Liver (tissue), 3 donors: ENCODE measurements at regions not wholly inside any gene's neighbourhood (a gene's known extent, or its start where the extent isn't known, plus 50 kb on each side); places are given as distances from the start of the nearest gene placed in this dataset.

Experiments used
- GABPA ChIP-seq, 2 donors: IDR thresholded peaks in 1 of 2; conservative IDR thresholded peaks in 1 of 2; 2 replicates each; pipeline ENCODE4 v1.6.1; 2016; ENCODE audit warnings: antibody characterized with exemption in 2 of 2, mild to moderate bottlenecking in 1 of 2, moderate library complexity in 1 of 2
- HNF4A ChIP-seq, 2 donors: conservative IDR thresholded peaks; 2 replicates each; pipeline ENCODE4 v1.6.1; 2016; ENCODE audit warnings: antibody characterized with exemption in 2 of 2, mild to moderate bottlenecking in 2 of 2
- JUND ChIP-seq, 2 donors: IDR thresholded peaks; 2 replicates each; pipeline ENCODE4 v1.6.1; 2016; ENCODE audit warnings: antibody characterized with exemption in 2 of 2
- NR2F2 ChIP-seq: IDR thresholded peaks from 2 replicates; pipeline ENCODE4 v1.6.1; 2016; ENCODE audit warnings: antibody characterized with exemption
- RAD21 ChIP-seq, 2 donors: IDR thresholded peaks; 2 replicates each; pipeline ENCODE4 v1.6.1; 2016; ENCODE audit warnings: antibody characterized with exemption in 2 of 2, mild to moderate bottlenecking in 2 of 2
- TAF1 ChIP-seq: conservative IDR thresholded peaks from 2 replicates; pipeline ENCODE4 v1.6.1; 2016; ENCODE audit warnings: antibody characterized with exemption, mild to moderate bottlenecking
- YY1 ChIP-seq: IDR thresholded peaks from 2 replicates; pipeline ENCODE4 v1.6.1; 2016; ENCODE audit warnings: antibody characterized with exemption, mild to moderate bottlenecking
- TF ChIP-seq, protein P1 (sequence below): IDR thresholded peaks from 2 replicates; pipeline ENCODE4 v1.6.1; 2016; ENCODE audit warnings: antibody characterized with exemption
- TF ChIP-seq, protein P2 (sequence below): IDR thresholded peaks from 2 replicates; pipeline ENCODE4 v1.6.1; 2016; ENCODE audit warnings: antibody characterized with exemption
- TF ChIP-seq, protein P3 (sequence below): fragments of 150-350 bp; IDR thresholded peaks from 2 replicates; pipeline ENCODE4 v1.5.1; 2017; ENCODE audit warnings: improper control_type of control experiment, low read depth, low read length; ENCODE audit not compliant: missing input control
- donor health status: healthy.
- donor health status: healthy.

DNA sequence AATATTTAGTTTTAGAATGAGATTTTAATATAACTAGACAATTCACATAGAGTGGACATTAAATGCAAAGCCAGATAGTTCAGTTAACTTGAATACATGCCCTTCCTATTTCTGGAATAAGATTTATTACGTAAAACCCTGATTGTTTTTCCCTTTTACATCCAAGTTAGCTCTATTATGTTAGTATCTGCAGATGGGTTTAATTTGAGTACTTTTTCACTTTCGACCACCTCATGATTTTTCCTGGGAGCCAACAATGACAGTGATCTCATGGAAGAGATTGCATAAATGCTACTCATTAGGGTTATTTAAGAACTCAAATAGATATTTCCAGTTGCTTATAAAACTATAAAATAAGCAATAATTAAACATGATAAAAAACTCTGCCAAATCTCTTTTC, 199.4 kb upstream of the PTGFR start:
- TF ChIP-seq YY1 (no peak), RAD21 (IDR thresholded peaks at IDR 0.05) (no peak), JUND (IDR thresholded peaks at IDR 0.05) (no peak), GABPA (IDR thresholded peaks at IDR 0.05 in 1 of 2, conservative IDR thresholded peaks at IDR 0.05 in 1 of 2) (no peak), HNF4A (conservative IDR thresholded peaks at IDR 0.05) (no peak), NR2F2 (no peak), TAF1 (no peak)
- TF ChIP-seq, protein P1, sequence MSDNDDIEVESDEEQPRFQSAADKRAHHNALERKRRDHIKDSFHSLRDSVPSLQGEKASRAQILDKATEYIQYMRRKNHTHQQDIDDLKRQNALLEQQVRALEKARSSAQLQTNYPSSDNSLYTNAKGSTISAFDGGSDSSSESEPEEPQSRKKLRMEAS: no peak
- TF ChIP-seq, protein P2, sequence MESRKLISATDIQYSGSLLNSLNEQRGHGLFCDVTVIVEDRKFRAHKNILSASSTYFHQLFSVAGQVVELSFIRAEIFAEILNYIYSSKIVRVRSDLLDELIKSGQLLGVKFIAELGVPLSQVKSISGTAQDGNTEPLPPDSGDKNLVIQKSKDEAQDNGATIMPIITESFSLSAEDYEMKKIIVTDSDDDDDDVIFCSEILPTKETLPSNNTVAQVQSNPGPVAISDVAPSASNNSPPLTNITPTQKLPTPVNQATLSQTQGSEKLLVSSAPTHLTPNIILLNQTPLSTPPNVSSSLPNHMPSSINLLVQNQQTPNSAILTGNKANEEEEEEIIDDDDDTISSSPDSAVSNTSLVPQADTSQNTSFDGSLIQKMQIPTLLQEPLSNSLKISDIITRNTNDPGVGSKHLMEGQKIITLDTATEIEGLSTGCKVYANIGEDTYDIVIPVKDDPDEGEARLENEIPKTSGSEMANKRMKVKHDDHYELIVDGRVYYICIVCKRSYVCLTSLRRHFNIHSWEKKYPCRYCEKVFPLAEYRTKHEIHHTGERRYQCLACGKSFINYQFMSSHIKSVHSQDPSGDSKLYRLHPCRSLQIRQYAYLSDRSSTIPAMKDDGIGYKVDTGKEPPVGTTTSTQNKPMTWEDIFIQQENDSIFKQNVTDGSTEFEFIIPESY: no peak
- TF ChIP-seq, protein P3, sequence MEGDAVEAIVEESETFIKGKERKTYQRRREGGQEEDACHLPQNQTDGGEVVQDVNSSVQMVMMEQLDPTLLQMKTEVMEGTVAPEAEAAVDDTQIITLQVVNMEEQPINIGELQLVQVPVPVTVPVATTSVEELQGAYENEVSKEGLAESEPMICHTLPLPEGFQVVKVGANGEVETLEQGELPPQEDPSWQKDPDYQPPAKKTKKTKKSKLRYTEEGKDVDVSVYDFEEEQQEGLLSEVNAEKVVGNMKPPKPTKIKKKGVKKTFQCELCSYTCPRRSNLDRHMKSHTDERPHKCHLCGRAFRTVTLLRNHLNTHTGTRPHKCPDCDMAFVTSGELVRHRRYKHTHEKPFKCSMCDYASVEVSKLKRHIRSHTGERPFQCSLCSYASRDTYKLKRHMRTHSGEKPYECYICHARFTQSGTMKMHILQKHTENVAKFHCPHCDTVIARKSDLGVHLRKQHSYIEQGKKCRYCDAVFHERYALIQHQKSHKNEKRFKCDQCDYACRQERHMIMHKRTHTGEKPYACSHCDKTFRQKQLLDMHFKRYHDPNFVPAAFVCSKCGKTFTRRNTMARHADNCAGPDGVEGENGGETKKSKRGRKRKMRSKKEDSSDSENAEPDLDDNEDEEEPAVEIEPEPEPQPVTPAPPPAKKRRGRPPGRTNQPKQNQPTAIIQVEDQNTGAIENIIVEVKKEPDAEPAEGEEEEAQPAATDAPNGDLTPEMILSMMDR: no peak
